GM23248 (cell line): ENCODE measurements at regions not wholly inside any gene's neighbourhood (a gene's known extent, or its start where the extent isn't known, plus 50 kb on each side); places are given as distances from the start of the nearest gene placed in this dataset.

Experiments
- EZH2 ChIP-seq: fragments of 200-600 bp; sonication (generic); IDR thresholded peaks from 2 replicates; pipeline ENCODE4 v1.6.1; 2018; ENCODE audit warnings: antibody characterized with exemption, mild to moderate bottlenecking; ENCODE audit not compliant: insufficient read depth, poor library complexity, severe bottlenecking
- EZH2phosphoT487 ChIP-seq: fragments of 200-600 bp; sonication (generic); IDR thresholded peaks from 2 replicates; pipeline ENCODE4 v1.6.1; 2018; ENCODE audit warnings: antibody characterized with exemption, moderate library complexity, mild to moderate bottlenecking, low read depth; ENCODE audit not compliant: insufficient read depth

GRCh38 chr17:72063756-72064450 lies 56.9 kb upstream of the SOX9 start:
- TF ChIP-seq EZH2 (no peak), EZH2phosphoT487 (no peak)
